DND-41 (cell line): ENCODE measurements at regions not wholly inside any gene's neighbourhood (a gene's known extent, or its start where the extent isn't known, plus 50 kb on each side); places are given as distances from the start of the nearest gene placed in this dataset.
"Not testable (repeated sequence)": the region's sequence is repeated elsewhere in the genome, so short reads cannot be mapped to it uniquely, and the experiment has no call there.

Experiments
- ATAC-seq: fragments of 200-7000 bp; cut with Tn5 transposase; 3 replicates; pipeline ENCODE4 v1.9.1; 2021; ENCODE audit warnings: low read depth; ENCODE audit not compliant: insufficient read depth
- DNase-seq: peaks from one replicate; pipeline ENCODE4 v3.0.0-alpha.2; 2020
- H2AFZ ChIP-seq: 2 replicates; pipeline ENCODE4 v1.6.0; 2012; ENCODE audit warnings: low read depth, low read length
- H3K27ac ChIP-seq: 2 replicates; pipeline ENCODE4 v1.5.1; 2012; ENCODE audit warnings: low read length, inconsistent platforms
- H3K27me3 ChIP-seq: fragments of 200-600 bp; sonication (generic); 2 replicates; pipeline ENCODE4 v1.6.0; 2012; ENCODE audit warnings: low read length, mild to moderate bottlenecking, inconsistent platforms; ENCODE audit not compliant: insufficient read depth, poor library complexity
- H3K36me3 ChIP-seq: 2 replicates; pipeline ENCODE4 v1.5.1; 2012; ENCODE audit warnings: low read length, inconsistent platforms; ENCODE audit not compliant: insufficient read depth
- H3K4me1 ChIP-seq: 2 replicates; pipeline ENCODE4 v1.5.1; 2012; ENCODE audit warnings: mild to moderate bottlenecking, low read length; ENCODE audit not compliant: insufficient read depth
- H3K4me2 ChIP-seq: 2 replicates; pipeline ENCODE4 v1.6.0; 2012; ENCODE audit warnings: mild to moderate bottlenecking, moderate library complexity, low read length, inconsistent platforms; ENCODE audit not compliant: insufficient read depth
- H3K4me3 ChIP-seq, 2 experiments: fragments of 200-600 bp in 1 of 2; shearing (Covaris generic) in 1 of 2; 2 replicates each; pipeline ENCODE4 v1.5.1; 2012 to 2016; ENCODE audit warnings: inconsistent platforms in 2 of 2, low read length in 2 of 2, mild to moderate bottlenecking in 2 of 2, low read depth in 1 of 2, moderate library complexity in 1 of 2
- H3K79me2 ChIP-seq: 2 replicates; pipeline ENCODE4 v1.6.0; 2012; ENCODE audit warnings: low read length, inconsistent platforms; ENCODE audit not compliant: insufficient read depth
- H3K9ac ChIP-seq: 2 replicates; pipeline ENCODE4 v1.6.0; 2012; ENCODE audit warnings: low read depth, mild to moderate bottlenecking, inconsistent platforms, low read length, moderate library complexity
- H3K9me3 ChIP-seq: 2 replicates; pipeline ENCODE4 v1.5.1; 2012; ENCODE audit warnings: low read length, moderate library complexity, mild to moderate bottlenecking, inconsistent platforms; ENCODE audit not compliant: insufficient read depth, severe bottlenecking
- H4K20me1 ChIP-seq: 2 replicates; pipeline ENCODE4 v1.6.0; 2012; ENCODE audit warnings: low read length; ENCODE audit not compliant: insufficient read depth
- CTCF ChIP-seq: IDR thresholded peaks from 2 replicates; pipeline ENCODE4 v1.5.1; 2012; ENCODE audit warnings: borderline replicate concordance, low read length, moderate library complexity, mild to moderate bottlenecking; ENCODE audit not compliant: poor library complexity, severe bottlenecking; ENCODE audit errors: extremely low read depth
- EZH2 ChIP-seq: IDR thresholded peaks from 3 replicates; pipeline ENCODE4 v1.6.1; 2012; ENCODE audit warnings: borderline replicate concordance, low read depth, mild to moderate bottlenecking, moderate library complexity, low read length, inconsistent platforms; ENCODE audit not compliant: severe bottlenecking

GRCh38 chr21:13874001-13874400 lies 264.4 kb downstream of the POTED start:
- not testable (repeated sequence) for H3K9me3 ChIP-seq, ATAC-seq, H3K9ac ChIP-seq, H3K4me1 ChIP-seq, H3K79me2 ChIP-seq, H3K4me2 ChIP-seq, H3K27me3 ChIP-seq, H3K36me3 ChIP-seq, H2AFZ ChIP-seq, H3K27ac ChIP-seq, H4K20me1 ChIP-seq, H3K4me3 ChIP-seq
- peak; percentile 49 for DNase-seq

- H3K9ac ChIP-seq = no peak overlapping the region
- H3K4me1 ChIP-seq = no peaks in the 10 kb centered on the region
- no peak overlapping the region for H3K4me3 ChIP-seq
- H3K4me2 ChIP-seq = no peak overlapping the region
- DNase-seq (no peak), ATAC-seq (no peak)
- H4K20me1 ChIP-seq = no peaks in the 10 kb centered on the region
- TF ChIP-seq CTCF (no peak), EZH2 (no peak)
- no peak overlapping the region for H2AFZ ChIP-seq
- H3K9me3 ChIP-seq = no peaks in the 10 kb centered on the region
- H3K36me3 ChIP-seq = no peaks in the 10 kb centered on the region
- H3K27ac ChIP-seq = no peak overlapping the region
- no peaks in the 10 kb centered on the region for H3K79me2 ChIP-seq
- no peaks in the 10 kb centered on the region for H3K27me3 ChIP-seq
Measured at GRCh38 chr21:13854638-13855037, 245.1 kb downstream of the POTED start.

GRCh38 chr21:13850808-13851207 lies 241.2 kb downstream of the POTED start:
- H3K4me2 ChIP-seq, DNase-seq, H2AFZ ChIP-seq, H3K4me1 ChIP-seq, H3K4me3 ChIP-seq, H3K9me3 ChIP-seq, ATAC-seq, H3K27me3 ChIP-seq, H4K20me1 ChIP-seq, H3K9ac ChIP-seq, H3K36me3 ChIP-seq, H3K79me2 ChIP-seq, H3K27ac ChIP-seq: not testable (repeated sequence)

GRCh38 chr21:13849489-13849888 lies 239.9 kb downstream of the POTED start:
- H3K9me3 ChIP-seq, H3K9ac ChIP-seq, H3K4me2 ChIP-seq, H3K79me2 ChIP-seq, H3K36me3 ChIP-seq, H3K27ac ChIP-seq, DNase-seq, ATAC-seq, H4K20me1 ChIP-seq, H3K27me3 ChIP-seq, H3K4me1 ChIP-seq, H3K4me3 ChIP-seq, H2AFZ ChIP-seq: not testable (repeated sequence)

GRCh38 chr21:13846718-13847117 lies 237.1 kb downstream of the POTED start:
- peak; percentile 58; the same call in 2 of the 3 replicates for ATAC-seq
- H3K27ac ChIP-seq, H3K4me3 ChIP-seq, H3K27me3 ChIP-seq, H3K9ac ChIP-seq, H3K36me3 ChIP-seq, H2AFZ ChIP-seq, H3K4me1 ChIP-seq, H3K79me2 ChIP-seq, H3K4me2 ChIP-seq, H4K20me1 ChIP-seq, H3K9me3 ChIP-seq: not testable (repeated sequence)
- DNase-seq = peak; percentile 59

- H3K9me3 ChIP-seq, H3K4me2 ChIP-seq, H3K4me3 ChIP-seq, H3K79me2 ChIP-seq, H3K27ac ChIP-seq, H4K20me1 ChIP-seq, ATAC-seq, H3K27me3 ChIP-seq, H2AFZ ChIP-seq, H3K4me1 ChIP-seq, DNase-seq, H3K9ac ChIP-seq, H3K36me3 ChIP-seq: not testable (repeated sequence)
Measured at GRCh38 chr21:13844574-13844973, 235.0 kb downstream of the POTED start.

- not testable (repeated sequence) for H4K20me1 ChIP-seq, H3K9ac ChIP-seq, H3K9me3 ChIP-seq, H3K27me3 ChIP-seq, DNase-seq, H3K4me3 ChIP-seq, H2AFZ ChIP-seq, H3K36me3 ChIP-seq, H3K79me2 ChIP-seq, ATAC-seq, H3K4me2 ChIP-seq, H3K4me1 ChIP-seq, H3K27ac ChIP-seq
Measured at GRCh38 chr21:13843081-13843480, 233.5 kb downstream of the POTED start.

GRCh38 chr21:13827666-13828065 lies 218.1 kb downstream of the POTED start:
- not testable (repeated sequence) for H3K27ac ChIP-seq, H3K4me1 ChIP-seq, H3K4me3 ChIP-seq, ATAC-seq, H3K9ac ChIP-seq, DNase-seq, H3K79me2 ChIP-seq, H4K20me1 ChIP-seq, H2AFZ ChIP-seq, H3K36me3 ChIP-seq, H3K27me3 ChIP-seq, H3K4me2 ChIP-seq, H3K9me3 ChIP-seq
